Endodermal cell (in vitro differentiated cells): ENCODE measurements at regions not wholly inside any gene's neighbourhood (a gene's known extent, or its start where the extent isn't known, plus 50 kb on each side); places are given as distances from the start of the nearest gene placed in this dataset.
A peak's percentile ranks its signal among the peaks of the same experiment; 100 is the strongest.

ENCODE experiments used
- DNase-seq: peaks from one replicate; pipeline ENCODE4 v3.0.0-alpha.2; 2017
- H3K27ac ChIP-seq: 2 replicates; pipeline ENCODE4 v1.5.1; 2013; ENCODE audit warnings: mild to moderate bottlenecking, low read depth, low read length, moderate library complexity
- H3K27me3 ChIP-seq: 2 replicates; pipeline ENCODE4 v1.6.1; 2013; ENCODE audit warnings: mild to moderate bottlenecking, low read length, moderate library complexity; ENCODE audit not compliant: insufficient read depth, control insufficient read depth, poor library complexity, severe bottlenecking
- H3K36me3 ChIP-seq: 2 replicates; pipeline ENCODE4 v1.7.0; 2013; ENCODE audit warnings: mild to moderate bottlenecking, low read length, moderate library complexity; ENCODE audit not compliant: control insufficient read depth, insufficient read depth
- H3K4me1 ChIP-seq: one replicate; pipeline ENCODE4 v1.7.0; 2013; ENCODE audit warnings: low read length; ENCODE audit not compliant: control insufficient read depth, insufficient read depth
- H3K4me3 ChIP-seq: 2 replicates; pipeline ENCODE4 v1.5.1; 2013; ENCODE audit warnings: mild to moderate bottlenecking, low read length, moderate library complexity
- H3K9ac ChIP-seq: 2 replicates; pipeline ENCODE4 v1.6.1; 2013; ENCODE audit warnings: mild to moderate bottlenecking, low read length, moderate library complexity; ENCODE audit not compliant: poor library complexity, severe bottlenecking; ENCODE audit errors: extremely low read depth
- H3K9me3 ChIP-seq: 2 replicates; pipeline ENCODE4 v1.6.1; 2013; ENCODE audit warnings: mild to moderate bottlenecking, low read length, moderate library complexity; ENCODE audit not compliant: control insufficient read depth
- H3K27ac Mint-ChIP-seq: 2 replicates; pipeline ENCODE4 v1.8.0; 2020; ENCODE audit warnings: mixed read lengths
- H3K27me3 Mint-ChIP-seq: 2 replicates; pipeline ENCODE4 v1.8.0; 2021; ENCODE audit warnings: mild to moderate bottlenecking, mixed read lengths; ENCODE audit not compliant: insufficient read depth
- H3K36me3 Mint-ChIP-seq: 2 replicates; pipeline ENCODE4 v1.8.0; 2020; ENCODE audit warnings: low read depth, mixed read lengths
- H3K4me1 Mint-ChIP-seq: 2 replicates; pipeline ENCODE4 v1.8.0; 2020; ENCODE audit warnings: mixed read lengths
- H3K4me3 Mint-ChIP-seq: 2 replicates; pipeline ENCODE4 v1.8.0; 2020; ENCODE audit warnings: mild to moderate bottlenecking, moderate library complexity, mixed read lengths
- H3K9me3 Mint-ChIP-seq: 2 replicates; pipeline ENCODE4 v1.8.0; 2020; ENCODE audit warnings: mild to moderate bottlenecking, mixed read lengths
- WGBS, 2 experiments: methylation state at CpG; one replicate each; pipeline versions ENCODE4 v1.1.5 to v1.1.7; 2013; ENCODE audit warnings: missing lambda C conversion rate in 2 of 2, mixed read lengths in 1 of 2; ENCODE audit not compliant: insufficient coverage in 1 of 2, insufficient read length in 1 of 2; 5-methylcytosine and 5-hydroxymethylcytosine counted together
- TF ChIP-seq, protein P1 (sequence below): fragments of 200-600 bp; sonication (generic); conservative IDR thresholded peaks from 2 replicates; pipeline ENCODE4 v1.5.0; 2021; ENCODE audit warnings: antibody characterized with exemption, mild to moderate bottlenecking

DNA sequence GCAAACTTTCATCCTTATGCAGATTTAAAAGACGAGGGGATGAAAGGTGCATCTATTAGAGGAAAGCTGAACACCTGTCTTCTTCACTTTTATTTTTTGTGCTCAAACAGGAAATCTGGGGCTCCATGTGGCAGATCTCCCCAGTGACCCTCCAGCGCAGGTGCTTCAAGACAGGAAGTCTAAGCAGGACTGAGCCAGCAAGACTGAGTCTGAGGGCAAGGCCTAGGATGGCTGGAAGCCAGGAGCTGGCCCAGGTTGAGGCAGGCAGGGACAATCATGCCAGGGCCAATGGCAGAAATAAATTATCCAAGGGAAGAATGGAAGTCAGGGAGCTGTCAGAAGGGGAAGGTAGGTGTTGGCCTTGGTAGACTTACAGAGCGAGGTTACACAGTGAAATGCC is 101.1 kb upstream of the SPON1 start:
- H3K4me3 Mint-ChIP-seq = no peak overlapping the region
- Histone ChIP-seq H3K27me3 (no peaks in the 10 kb centered on the region), H3K36me3 (no peaks in the 10 kb centered on the region), H3K4me1 (no peaks in the 10 kb centered on the region), H3K27ac (no peak overlapping the region), H3K9ac (no peak overlapping the region), H3K4me3 (no peak overlapping the region), H3K9me3 (no peaks in the 10 kb centered on the region)
- no peaks in the 10 kb centered on the region for H3K9me3 Mint-ChIP-seq
- H3K36me3 Mint-ChIP-seq = no peaks in the 10 kb centered on the region
- H3K4me1 Mint-ChIP-seq = no peaks in the 10 kb centered on the region
- peak; percentile 24 for DNase-seq
- WGBS, 2 experiments = 90 to 93% methylated on average over 3 of the region's 3 CpGs
- no peak overlapping the region for H3K27ac Mint-ChIP-seq
- H3K27me3 Mint-ChIP-seq = no peaks in the 10 kb centered on the region
- TF ChIP-seq, protein P1, sequence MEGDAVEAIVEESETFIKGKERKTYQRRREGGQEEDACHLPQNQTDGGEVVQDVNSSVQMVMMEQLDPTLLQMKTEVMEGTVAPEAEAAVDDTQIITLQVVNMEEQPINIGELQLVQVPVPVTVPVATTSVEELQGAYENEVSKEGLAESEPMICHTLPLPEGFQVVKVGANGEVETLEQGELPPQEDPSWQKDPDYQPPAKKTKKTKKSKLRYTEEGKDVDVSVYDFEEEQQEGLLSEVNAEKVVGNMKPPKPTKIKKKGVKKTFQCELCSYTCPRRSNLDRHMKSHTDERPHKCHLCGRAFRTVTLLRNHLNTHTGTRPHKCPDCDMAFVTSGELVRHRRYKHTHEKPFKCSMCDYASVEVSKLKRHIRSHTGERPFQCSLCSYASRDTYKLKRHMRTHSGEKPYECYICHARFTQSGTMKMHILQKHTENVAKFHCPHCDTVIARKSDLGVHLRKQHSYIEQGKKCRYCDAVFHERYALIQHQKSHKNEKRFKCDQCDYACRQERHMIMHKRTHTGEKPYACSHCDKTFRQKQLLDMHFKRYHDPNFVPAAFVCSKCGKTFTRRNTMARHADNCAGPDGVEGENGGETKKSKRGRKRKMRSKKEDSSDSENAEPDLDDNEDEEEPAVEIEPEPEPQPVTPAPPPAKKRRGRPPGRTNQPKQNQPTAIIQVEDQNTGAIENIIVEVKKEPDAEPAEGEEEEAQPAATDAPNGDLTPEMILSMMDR = no peak

DNA sequence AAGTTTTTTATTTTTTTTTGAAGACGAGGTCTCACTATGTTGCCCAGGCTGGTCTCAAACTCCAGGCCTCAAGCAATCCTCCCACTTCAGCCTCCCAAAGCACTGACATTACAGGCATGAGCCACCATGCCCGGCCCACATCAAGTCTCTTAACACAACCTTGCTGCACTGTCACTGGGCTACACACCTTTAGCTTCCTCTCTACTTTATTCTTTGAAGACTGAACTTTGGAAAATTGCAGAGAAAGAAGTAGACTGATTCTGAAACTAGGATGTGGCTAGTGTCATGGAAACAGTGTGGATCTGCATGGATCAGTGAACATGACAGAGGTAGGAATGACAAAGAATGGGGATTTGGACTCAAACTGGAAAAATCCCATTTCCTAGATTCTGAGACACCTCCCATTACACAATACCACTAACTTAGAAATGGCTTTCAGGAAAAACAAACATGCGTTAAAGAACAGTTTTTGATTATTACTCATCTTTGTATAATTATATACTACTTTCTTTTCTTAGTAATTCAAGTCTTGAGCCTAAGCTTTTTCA is 99.6 kb upstream of the SPON1 start:
- Histone ChIP-seq H3K36me3 (no peaks in the 10 kb centered on the region), H3K27me3 (no peaks in the 10 kb centered on the region), H3K9ac (no peak overlapping the region), H3K4me3 (no peak overlapping the region), H3K9me3 (no peaks in the 10 kb centered on the region), H3K4me1 (no peaks in the 10 kb centered on the region), H3K27ac (no peak overlapping the region)
- TF ChIP-seq, protein P1 = no peak
- no peak for DNase-seq
- 89 to 100% methylated on average over 1 to 2 of the region's 3 CpGs for WGBS, 2 experiments
- Mint-ChIP-seq H3K27ac (no peak overlapping the region), H3K4me3 (no peak overlapping the region), H3K27me3 (no peaks in the 10 kb centered on the region), H3K4me1 (no peaks in the 10 kb centered on the region), H3K36me3 (no peaks in the 10 kb centered on the region), H3K9me3 (no peaks in the 10 kb centered on the region)

DNA sequence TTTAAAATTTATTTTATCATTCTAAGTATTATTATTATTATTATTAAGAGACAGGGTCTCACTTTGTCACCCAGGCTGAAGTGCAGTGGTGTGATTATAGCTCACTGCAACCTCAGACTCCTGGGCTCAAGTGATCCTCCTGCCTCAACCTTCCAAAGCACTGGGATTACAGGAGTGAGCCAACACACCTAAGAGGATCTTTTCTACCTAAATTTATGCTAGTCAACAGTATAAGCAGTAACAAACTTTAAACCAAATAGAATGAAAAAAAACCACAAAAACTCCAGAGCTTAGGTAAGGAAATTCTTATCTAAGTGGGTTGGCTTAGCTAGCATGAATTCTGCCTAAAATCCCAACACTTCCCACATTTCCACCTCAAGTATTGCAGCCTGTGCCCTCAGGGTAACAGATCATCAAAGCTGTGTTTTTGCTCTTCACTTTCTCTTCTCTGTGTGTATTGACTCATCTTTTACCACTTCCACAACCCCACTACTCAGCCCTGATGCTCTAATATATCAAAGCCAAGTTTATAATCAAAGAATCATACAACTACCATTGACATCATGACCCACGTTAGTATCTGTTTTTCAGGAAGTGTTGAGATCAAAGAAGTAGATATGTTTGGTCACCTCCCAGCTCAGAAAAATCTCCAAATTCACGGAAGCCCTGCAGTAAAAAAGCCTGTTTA is 93.7 kb upstream of the SPON1 start:
- H3K4me1 Mint-ChIP-seq = peaks cover 9% of the 10 kb centered on the region
- Histone ChIP-seq H3K27ac (no peak overlapping the region), H3K9me3 (no peaks in the 10 kb centered on the region), H3K36me3 (no peaks in the 10 kb centered on the region), H3K9ac (no peak overlapping the region), H3K4me1 (no peaks in the 10 kb centered on the region), H3K27me3 (no peaks in the 10 kb centered on the region), H3K4me3 (no peak overlapping the region)
- peaks cover 9% of the 10 kb centered on the region for H3K27me3 Mint-ChIP-seq
- TF ChIP-seq, protein P1 = no peak
- H3K27ac Mint-ChIP-seq = no peak overlapping the region
- H3K36me3 Mint-ChIP-seq = no peaks in the 10 kb centered on the region
- DNase-seq = no peak
- 84% methylated on average over 2 of the region's 2 CpGs; no CpG with 5 or more reads in 1 of the 2 experiments for WGBS, 2 experiments
- H3K9me3 Mint-ChIP-seq = no peaks in the 10 kb centered on the region
- no peak overlapping the region for H3K4me3 Mint-ChIP-seq
